HL-60 (cell line): ENCODE measurements at regions not wholly inside any gene's neighbourhood (a gene's known extent, or its start where the extent isn't known, plus 50 kb on each side); places are given as distances from the start of the nearest gene placed in this dataset.

Experiments used
- DNase-seq, 2 experiments: peaks; one replicate each; pipeline ENCODE4 v3.0.0-alpha.2; 2010 to 2020; ENCODE audit warnings: low read depth in 1 of 2, low spot score in 1 of 2
- H3K27ac ChIP-seq: fragments of 250-450 bp; sonication (Bioruptor Pico); replicated peaks from 2 replicates; pipeline ENCODE4 v1.5.1; 2020; ENCODE audit warnings: mild to moderate bottlenecking, moderate library complexity
- H3K27me3 ChIP-seq: fragments of 250-450 bp; sonication (Bioruptor Pico); 2 replicates; pipeline ENCODE4 v1.5.1; 2021; ENCODE audit warnings: mild to moderate bottlenecking, moderate library complexity; ENCODE audit not compliant: insufficient read depth, poor library complexity, severe bottlenecking
- H3K4me3 ChIP-seq: replicated peaks from 2 replicates; pipeline ENCODE4 v1.5.1; 2011; ENCODE audit warnings: mild to moderate bottlenecking, control low read depth, low read length; ENCODE audit not compliant: insufficient read depth
- GABPA ChIP-seq: IDR thresholded peaks from 2 replicates; pipeline ENCODE4 v1.6.1; 2012; ENCODE audit warnings: low read depth
- POLR2AphosphoS5 ChIP-seq: IDR thresholded peaks from 2 replicates; pipeline ENCODE4 v1.6.1; 2012; ENCODE audit warnings: low read depth
- SPI1 ChIP-seq: IDR thresholded peaks from 2 replicates; pipeline ENCODE4 v1.6.1; 2012; ENCODE audit warnings: low read depth, mild to moderate bottlenecking, borderline replicate concordance
- TF ChIP-seq, protein P1 (sequence below): IDR thresholded peaks from one replicate; pipeline ENCODE4 v1.5.1; 2011; ENCODE audit warnings: low read length, control low read depth, inconsistent platforms; ENCODE audit not compliant: insufficient read depth
- TF ChIP-seq, protein P2 (sequence below): IDR thresholded peaks from 2 replicates; pipeline ENCODE4 v1.6.1; 2012; ENCODE audit warnings: low read depth; ENCODE audit not compliant: insufficient replicate concordance

DNA sequence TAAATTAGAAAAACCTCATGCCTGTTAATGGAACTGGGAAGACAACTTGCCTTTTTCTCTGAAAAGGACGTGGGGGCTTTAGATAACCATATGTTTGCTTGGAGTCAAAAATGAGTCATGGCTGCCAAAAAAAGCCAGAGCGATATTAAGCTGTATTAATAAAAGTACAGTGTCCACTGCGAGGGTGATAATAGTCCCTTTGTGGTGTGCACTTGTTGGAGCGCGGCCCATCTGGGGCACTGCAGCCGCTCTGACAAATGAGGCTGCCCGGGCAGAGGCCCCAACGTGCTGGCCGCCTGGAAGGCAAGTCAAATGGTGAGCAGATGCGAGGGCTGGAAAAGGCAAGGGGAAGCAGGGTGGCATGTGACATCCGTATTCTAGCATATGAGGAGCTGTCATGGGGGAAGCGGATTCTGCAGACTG, 103.3 kb upstream of the NCK2 start:
- Histone ChIP-seq H3K27me3 (no peaks in the 10 kb centered on the region), H3K27ac (no peak overlapping the region), H3K4me3 (no peak overlapping the region)
- no peak for DNase-seq
- TF ChIP-seq POLR2AphosphoS5: no peak
- TF ChIP-seq, protein P1, sequence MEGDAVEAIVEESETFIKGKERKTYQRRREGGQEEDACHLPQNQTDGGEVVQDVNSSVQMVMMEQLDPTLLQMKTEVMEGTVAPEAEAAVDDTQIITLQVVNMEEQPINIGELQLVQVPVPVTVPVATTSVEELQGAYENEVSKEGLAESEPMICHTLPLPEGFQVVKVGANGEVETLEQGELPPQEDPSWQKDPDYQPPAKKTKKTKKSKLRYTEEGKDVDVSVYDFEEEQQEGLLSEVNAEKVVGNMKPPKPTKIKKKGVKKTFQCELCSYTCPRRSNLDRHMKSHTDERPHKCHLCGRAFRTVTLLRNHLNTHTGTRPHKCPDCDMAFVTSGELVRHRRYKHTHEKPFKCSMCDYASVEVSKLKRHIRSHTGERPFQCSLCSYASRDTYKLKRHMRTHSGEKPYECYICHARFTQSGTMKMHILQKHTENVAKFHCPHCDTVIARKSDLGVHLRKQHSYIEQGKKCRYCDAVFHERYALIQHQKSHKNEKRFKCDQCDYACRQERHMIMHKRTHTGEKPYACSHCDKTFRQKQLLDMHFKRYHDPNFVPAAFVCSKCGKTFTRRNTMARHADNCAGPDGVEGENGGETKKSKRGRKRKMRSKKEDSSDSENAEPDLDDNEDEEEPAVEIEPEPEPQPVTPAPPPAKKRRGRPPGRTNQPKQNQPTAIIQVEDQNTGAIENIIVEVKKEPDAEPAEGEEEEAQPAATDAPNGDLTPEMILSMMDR: no peak

DNA sequence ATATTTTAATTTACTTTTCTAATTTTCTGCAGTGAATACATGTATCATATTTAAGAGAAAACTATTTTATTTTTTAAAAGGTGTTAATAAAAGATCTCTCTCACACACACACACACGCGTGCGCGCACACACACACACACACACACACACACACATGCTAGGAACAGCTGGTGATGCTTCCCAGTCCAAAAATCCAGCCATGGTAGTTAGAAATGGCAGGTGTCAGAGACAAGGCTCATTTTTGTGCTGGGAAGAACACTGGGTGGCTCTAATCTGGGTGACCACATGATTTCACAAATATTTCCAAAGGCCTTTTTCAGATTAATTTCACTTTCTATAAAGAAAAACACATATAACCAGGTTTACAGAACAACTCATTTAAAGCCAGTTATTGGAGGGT, 104.5 kb upstream of the NCK2 start:
- H3K27me3 ChIP-seq: no peaks in the 10 kb centered on the region
- H3K27ac ChIP-seq: no peak overlapping the region

DNA sequence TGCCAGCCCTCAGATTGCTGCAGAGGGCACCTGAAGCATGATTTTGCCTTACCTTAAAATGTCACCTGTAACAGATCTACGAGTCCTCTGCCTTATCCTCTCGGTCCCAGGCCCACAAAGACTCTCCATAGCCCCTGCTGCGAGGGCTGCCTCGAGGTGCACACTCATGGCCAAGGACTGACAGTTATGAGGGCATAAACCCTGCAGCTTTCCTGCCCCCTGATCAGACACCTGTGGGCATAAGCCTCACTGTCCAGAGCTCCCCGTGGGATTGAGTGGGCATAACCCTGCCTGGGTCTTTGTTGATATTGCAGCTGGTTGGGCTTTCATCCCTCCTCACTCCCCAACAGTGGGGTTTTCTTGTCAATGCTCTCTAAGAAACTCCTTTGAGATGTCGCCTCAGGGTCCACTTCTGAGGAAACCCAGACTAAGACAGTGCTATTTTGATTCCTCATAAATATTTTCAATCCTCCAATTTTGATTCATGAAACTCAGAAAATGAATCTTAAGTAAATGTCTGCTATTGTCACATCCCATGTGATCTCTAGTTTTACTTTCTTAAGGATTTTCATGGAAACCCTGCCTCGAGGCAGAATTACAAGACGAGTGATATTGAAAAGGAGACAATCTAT, 108.5 kb upstream of the NCK2 start:
- Histone ChIP-seq H3K4me3 (no peak overlapping the region), H3K27ac (no peak overlapping the region), H3K27me3 (no peaks in the 10 kb centered on the region)
- DNase-seq: no peak
- TF ChIP-seq, protein P1: no peak
- TF ChIP-seq GABPA (no peak), SPI1 (no peak), POLR2AphosphoS5 (no peak)
- TF ChIP-seq, protein P2, sequence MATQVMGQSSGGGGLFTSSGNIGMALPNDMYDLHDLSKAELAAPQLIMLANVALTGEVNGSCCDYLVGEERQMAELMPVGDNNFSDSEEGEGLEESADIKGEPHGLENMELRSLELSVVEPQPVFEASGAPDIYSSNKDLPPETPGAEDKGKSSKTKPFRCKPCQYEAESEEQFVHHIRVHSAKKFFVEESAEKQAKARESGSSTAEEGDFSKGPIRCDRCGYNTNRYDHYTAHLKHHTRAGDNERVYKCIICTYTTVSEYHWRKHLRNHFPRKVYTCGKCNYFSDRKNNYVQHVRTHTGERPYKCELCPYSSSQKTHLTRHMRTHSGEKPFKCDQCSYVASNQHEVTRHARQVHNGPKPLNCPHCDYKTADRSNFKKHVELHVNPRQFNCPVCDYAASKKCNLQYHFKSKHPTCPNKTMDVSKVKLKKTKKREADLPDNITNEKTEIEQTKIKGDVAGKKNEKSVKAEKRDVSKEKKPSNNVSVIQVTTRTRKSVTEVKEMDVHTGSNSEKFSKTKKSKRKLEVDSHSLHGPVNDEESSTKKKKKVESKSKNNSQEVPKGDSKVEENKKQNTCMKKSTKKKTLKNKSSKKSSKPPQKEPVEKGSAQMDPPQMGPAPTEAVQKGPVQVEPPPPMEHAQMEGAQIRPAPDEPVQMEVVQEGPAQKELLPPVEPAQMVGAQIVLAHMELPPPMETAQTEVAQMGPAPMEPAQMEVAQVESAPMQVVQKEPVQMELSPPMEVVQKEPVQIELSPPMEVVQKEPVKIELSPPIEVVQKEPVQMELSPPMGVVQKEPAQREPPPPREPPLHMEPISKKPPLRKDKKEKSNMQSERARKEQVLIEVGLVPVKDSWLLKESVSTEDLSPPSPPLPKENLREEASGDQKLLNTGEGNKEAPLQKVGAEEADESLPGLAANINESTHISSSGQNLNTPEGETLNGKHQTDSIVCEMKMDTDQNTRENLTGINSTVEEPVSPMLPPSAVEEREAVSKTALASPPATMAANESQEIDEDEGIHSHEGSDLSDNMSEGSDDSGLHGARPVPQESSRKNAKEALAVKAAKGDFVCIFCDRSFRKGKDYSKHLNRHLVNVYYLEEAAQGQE: no peak

More for the DNA sequence above, 104.5 kb upstream of the NCK2 start:
- H3K4me3 ChIP-seq: no peak overlapping the region
- DNase-seq: no peak
- TF ChIP-seq, protein P1: no peak
- TF ChIP-seq SPI1 (no peak), POLR2AphosphoS5 (no peak), GABPA (no peak)
- TF ChIP-seq, protein P2: no peak

- Histone ChIP-seq H3K4me3 (no peak overlapping the region), H3K27ac (no peak overlapping the region), H3K27me3 (no peaks in the 10 kb centered on the region)
- no peak for DNase-seq
- no peak for TF ChIP-seq GABPA
- TF ChIP-seq POLR2AphosphoS5: no peak
Observed at GRCh38 chr2:105635564-105635963, 109.1 kb upstream of the NCK2 start.
